GM21515 (cell line): ENCODE measurements at regions not wholly inside any gene's neighbourhood (a gene's known extent, or its start where the extent isn't known, plus 50 kb on each side); places are given as distances from the start of the nearest gene placed in this dataset.
A peak's percentile ranks its signal among the peaks of the same experiment; 100 is the strongest.
"Not testable (repeated sequence)": the region's sequence is repeated elsewhere in the genome, so short reads cannot be mapped to it uniquely, and the experiment has no call there.

Experiments
- ATAC-seq: cut with Tn5 transposase; IDR thresholded peaks from one replicate; pipeline ENCODE4 v1.9.1; 2021; ENCODE audit not compliant: unreplicated experiment

- no peak for ATAC-seq
Measured at GRCh38 chr5:163339148-163339547, 98.2 kb upstream of the CCNG1 start.

- not testable (repeated sequence) for ATAC-seq
Measured at GRCh38 chr5:163340378-163340777, 97.0 kb upstream of the CCNG1 start.

- ATAC-seq, result no peak
Measured at GRCh38 chr5:163342306-163342705, 95.1 kb upstream of the CCNG1 start.

- ATAC-seq, result no peak
Measured at GRCh38 chr5:163345216-163345615, 92.2 kb upstream of the CCNG1 start.

GRCh38 chr5:163347671-163348070 lies 89.7 kb upstream of the CCNG1 start:
- ATAC-seq, result peak; percentile 71

- ATAC-seq, result no peak
Measured at GRCh38 chr5:163350083-163350482, 87.3 kb upstream of the CCNG1 start.

- ATAC-seq, result no peak
Measured at GRCh38 chr5:163352531-163352930, 84.9 kb upstream of the CCNG1 start.

- ATAC-seq, result not testable (repeated sequence)
Measured at GRCh38 chr5:163355811-163356210, 81.6 kb upstream of the CCNG1 start.

GRCh38 chr5:163357636-163358035 lies 79.8 kb upstream of the CCNG1 start:
- ATAC-seq, result no peak

GRCh38 chr5:163360656-163361055 lies 76.7 kb upstream of the CCNG1 start:
- no peak for ATAC-seq

GRCh38 chr5:163361450-163361849 lies 75.9 kb upstream of the CCNG1 start:
- no peak for ATAC-seq

- ATAC-seq, result no peak
Measured at GRCh38 chr5:163362840-163363371, 74.5 kb upstream of the CCNG1 start.

GRCh38 chr5:163363389-163363788 lies 74.0 kb upstream of the CCNG1 start:
- no peak for ATAC-seq

GRCh38 chr5:163366757-163367156 lies 70.6 kb upstream of the CCNG1 start:
- ATAC-seq, result no peak

- no peak for ATAC-seq
Measured at GRCh38 chr5:163369776-163370385, 67.5 kb upstream of the CCNG1 start.

GRCh38 chr5:163373436-163374084 lies 63.8 kb upstream of the CCNG1 start:
- ATAC-seq, result no peak

- ATAC-seq, result no peak
Measured at GRCh38 chr5:163377982-163378381, 59.4 kb upstream of the CCNG1 start.

- no peak for ATAC-seq
Measured at GRCh38 chr5:163379298-163380155, 57.9 kb upstream of the CCNG1 start.

- ATAC-seq, result no peak
Measured at GRCh38 chr5:163381832-163382231, 55.6 kb upstream of the CCNG1 start.

- ATAC-seq, result no peak
Measured at GRCh38 chr5:163383754-163384153, 53.6 kb upstream of the CCNG1 start.

- ATAC-seq, result no peak
Measured at GRCh38 chr5:163384669-163385068, 52.7 kb upstream of the CCNG1 start.

GRCh38 chr5:163385271-163385670 lies 52.1 kb upstream of the CCNG1 start:
- no peak for ATAC-seq
